ENCODE measurements at regions not wholly inside any gene's neighbourhood (a gene's known extent, or its start where the extent isn't known, plus 50 kb on each side); places are given as distances from the start of the nearest gene placed in this dataset.

GRCh38 chr20:22339091-22339881 lies 245.1 kb downstream of the FOXA2 start:
- TF ChIP-seq CTCF (IDR thresholded peaks at IDR 0.05) (peak; percentile 45 to 89 (median 84)), POLR2A (IDR thresholded peaks at IDR 0.05) (no peak)

All from body of pancreas (tissue), 4 donors.